NCI-H774 (cell line): ENCODE measurements at regions not wholly inside any gene's neighbourhood (a gene's known extent, or its start where the extent isn't known, plus 50 kb on each side); places are given as distances from the start of the nearest gene placed in this dataset.
"Not testable (repeated sequence)": the region's sequence is repeated elsewhere in the genome, so short reads cannot be mapped to it uniquely, and the experiment has no call there.

Source experiments
- DNase-seq: peaks from one replicate; lab custom pipeline; 2025; lab: John Stamatoyannopoulos, UW

GRCh38 chr2:59181347-59181746, 940.2 kb upstream of the FANCL start:
- DNase-seq: no peak

- DNase-seq: no peak
Observed at GRCh38 chr2:59180621-59181020, 939.5 kb upstream of the FANCL start.

GRCh38 chr2:59180111-59180510, 939.0 kb upstream of the FANCL start:
- DNase-seq: no peak

- peak; percentile 31 for DNase-seq
Observed at GRCh38 chr2:59177748-59178147, 936.6 kb upstream of the FANCL start.

DNA sequence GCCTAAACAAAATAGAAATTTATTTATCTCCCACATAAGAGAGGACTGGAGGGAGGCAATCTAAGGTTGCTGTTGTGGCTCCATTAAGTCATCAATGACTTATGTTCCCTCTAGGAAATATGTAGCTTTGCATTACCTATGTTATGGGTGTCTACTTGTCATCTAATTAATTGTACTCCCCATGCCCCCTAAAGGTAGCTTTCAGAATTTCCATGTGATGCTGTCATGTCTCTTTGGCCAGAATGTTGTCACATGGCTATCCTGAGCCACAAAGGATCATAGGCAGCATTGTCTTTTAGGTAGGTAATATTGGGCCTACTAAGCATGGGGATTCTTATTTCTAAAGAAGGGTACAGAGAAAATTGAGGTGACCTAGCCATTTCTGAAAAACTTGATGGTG, 935.6 kb upstream of the FANCL start:
- no peak for DNase-seq

DNA sequence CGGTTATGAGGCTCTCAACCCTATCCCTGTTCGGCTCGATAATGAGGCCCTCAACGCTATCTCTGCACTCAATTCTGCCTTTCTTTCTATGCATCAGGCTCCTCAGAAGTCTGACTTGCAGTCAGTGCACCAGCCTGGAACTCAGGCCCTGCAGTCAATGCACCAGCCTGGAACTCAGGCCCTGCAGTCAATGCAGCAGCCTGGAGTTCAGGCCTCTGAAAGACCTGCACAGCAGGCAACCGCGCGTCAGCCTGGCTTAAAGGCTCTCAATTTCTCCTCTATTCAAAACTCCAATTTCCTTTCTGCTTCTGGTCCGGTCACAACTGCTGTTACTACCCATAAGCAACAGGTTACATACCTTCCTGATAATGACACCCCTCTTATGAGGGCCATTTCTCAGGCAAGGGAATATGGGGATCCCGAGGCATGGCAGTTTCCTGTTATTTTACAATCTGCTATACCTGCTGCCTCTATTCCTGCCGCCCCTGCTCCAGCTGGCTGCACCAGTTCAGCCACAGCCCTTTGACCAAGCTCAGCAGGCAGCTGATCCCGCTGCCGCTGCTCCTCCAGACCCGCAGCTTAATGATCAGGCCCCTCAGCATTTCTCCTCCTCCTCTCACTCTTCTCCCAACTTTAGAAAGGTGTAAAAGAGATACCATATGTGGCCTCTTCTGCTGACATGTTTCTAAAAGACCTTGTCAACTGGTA, 933.6 kb upstream of the FANCL start:
- no peak for DNase-seq

DNA sequence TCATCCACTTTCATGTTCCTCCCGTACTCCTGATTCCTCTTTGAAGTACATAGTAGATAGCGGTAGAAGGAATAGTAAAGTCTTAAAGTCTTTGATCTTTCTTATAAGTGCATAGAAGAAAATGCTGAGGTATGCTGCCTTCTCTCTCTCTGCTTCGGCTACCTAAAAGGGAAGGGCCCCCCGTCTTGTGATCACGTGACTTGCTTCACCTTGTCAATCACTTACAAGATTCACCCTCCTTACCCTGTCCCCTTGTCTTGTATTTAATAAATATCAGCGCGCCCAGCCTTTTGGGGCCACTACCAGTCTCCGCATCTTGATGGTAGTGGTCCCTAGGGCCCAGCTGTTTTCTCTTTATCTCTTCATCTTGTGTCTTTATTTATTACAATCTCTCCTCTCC, 932.2 kb upstream of the FANCL start:
- DNase-seq: no peak

- no peak for DNase-seq
Observed at GRCh38 chr2:59171019-59171418, 929.9 kb upstream of the FANCL start.

GRCh38 chr2:59168766-59169165, 927.6 kb upstream of the FANCL start:
- no peak for DNase-seq

DNA sequence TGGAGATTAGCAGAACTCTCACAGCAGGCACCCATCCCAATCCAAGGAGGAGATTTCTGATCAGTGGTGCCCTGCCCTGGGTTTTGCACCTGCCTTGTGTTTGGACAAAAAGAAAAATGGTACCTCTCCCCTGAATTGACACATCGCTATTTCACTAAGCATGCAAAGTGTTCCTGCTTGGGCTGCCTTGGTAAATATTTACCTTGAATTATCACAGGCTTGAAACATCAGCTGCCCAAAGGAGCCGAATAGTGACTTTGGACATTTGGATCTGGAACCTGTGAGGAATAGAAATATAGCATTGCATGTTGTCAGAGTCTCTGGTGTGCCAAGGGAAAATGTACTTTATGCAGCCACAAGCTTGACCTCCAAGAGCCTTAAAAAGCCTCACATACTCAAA, 926.4 kb upstream of the FANCL start:
- DNase-seq: peak; percentile 50

GRCh38 chr2:59157908-59158307, 916.8 kb upstream of the FANCL start:
- DNase-seq: not testable (repeated sequence)

DNA sequence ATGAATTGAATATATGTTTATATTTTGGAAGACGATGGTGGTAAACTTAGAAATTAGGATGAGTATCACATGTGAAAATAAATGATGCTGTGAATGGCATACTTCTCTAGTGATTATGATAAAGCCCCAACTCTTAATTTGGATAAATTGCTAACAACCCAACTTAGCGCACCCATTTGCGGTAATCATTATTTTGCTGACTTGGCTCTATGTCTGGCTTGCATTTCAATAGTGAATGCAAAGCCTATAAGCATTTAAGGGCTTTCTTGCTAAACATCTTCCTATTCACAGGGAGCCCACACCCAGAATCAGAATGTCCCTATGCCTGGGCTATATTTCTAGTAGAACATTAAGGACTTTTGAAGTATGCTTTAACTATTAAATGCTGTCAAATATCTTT, 910.7 kb upstream of the FANCL start:
- DNase-seq: no peak

GRCh38 chr2:59150217-59150849, 909.2 kb upstream of the FANCL start:
- no peak for DNase-seq

DNA sequence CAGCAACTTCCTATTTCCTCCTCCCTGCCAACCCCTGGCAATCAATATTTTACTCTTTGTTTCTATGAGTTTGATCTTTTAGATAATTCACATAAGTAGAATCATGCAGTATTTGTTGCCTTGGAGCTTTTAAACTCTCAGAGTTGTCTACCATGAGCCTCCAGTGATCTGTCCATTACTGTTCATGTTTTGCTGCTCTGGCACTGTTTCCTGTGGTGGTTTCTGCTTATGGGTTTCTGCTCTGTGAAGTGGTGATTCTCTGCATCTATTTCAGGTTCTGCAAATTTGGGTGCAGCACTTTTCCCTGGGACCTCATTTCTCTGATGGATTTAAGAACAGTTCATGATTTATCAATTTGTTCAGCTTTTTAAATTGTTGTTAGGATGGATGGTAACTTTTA, 908.1 kb upstream of the FANCL start:
- DNase-seq: no peak

- no peak for DNase-seq
Observed at GRCh38 chr2:59112258-59112657, 871.1 kb upstream of the FANCL start.

- DNase-seq: no peak
Observed at GRCh38 chr2:59096973-59097372, 855.8 kb upstream of the FANCL start.

- no peak for DNase-seq
Observed at GRCh38 chr2:59093571-59093970, 852.4 kb upstream of the FANCL start.

DNA sequence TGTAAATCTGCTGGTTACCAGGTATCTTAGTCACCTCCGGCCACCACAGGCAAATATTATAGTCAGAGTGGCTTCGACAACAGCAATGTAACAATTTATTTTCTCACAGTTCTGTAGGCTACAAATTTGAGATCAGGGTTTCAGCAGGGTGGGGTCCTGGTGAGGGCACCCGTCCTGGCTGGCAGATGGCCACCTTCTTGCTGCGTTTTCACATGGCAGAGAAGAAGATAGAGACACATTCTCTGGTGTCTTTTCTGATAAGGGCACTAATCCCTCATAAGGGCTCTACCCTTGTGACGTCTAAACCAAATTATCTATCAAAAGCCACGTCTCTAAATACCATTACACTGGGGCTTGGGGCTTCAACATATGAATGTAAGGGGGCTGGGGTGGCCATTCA, 843.2 kb upstream of the FANCL start:
- DNase-seq: no peak

DNA sequence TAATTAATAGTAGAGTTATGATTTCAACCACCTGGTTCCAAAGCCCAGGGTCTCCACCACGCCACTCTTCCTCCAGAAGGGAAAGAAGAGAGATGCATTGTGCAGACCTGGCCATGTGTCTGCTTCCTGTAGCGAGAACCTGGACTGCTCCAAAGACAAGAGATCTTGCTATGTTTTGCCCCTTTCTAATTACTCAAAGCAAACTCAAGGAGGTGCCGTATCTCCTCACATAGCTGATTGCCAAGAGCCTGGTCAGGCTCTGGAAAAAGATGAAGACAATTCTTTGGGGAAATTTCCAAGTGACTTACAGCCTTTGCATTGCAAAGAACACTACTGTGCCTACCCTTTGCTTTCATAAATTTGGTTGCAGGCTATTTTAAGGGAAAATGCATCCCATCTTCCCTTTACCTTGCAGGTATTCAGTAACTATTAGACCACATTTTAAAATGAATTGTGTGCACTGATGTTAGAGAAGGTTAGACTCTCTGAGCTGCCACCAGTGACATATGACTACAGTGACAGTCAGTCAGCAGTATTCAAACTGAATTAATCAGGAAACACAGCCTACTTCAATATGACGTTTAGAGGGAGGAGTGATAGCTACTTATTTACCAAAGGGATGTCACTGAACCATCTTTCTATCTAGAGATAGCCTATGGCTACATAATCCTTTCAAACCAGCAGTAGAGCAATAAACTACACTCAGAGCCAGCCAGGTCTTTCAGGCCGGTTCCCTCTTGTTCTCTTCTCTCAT, 842.1 kb upstream of the FANCL start:
- DNase-seq: no peak

- no peak for DNase-seq
Observed at GRCh38 chr2:59082657-59083056, 841.5 kb upstream of the FANCL start.

- no peak for DNase-seq
Observed at GRCh38 chr2:59080451-59081181, 839.5 kb upstream of the FANCL start.

DNA sequence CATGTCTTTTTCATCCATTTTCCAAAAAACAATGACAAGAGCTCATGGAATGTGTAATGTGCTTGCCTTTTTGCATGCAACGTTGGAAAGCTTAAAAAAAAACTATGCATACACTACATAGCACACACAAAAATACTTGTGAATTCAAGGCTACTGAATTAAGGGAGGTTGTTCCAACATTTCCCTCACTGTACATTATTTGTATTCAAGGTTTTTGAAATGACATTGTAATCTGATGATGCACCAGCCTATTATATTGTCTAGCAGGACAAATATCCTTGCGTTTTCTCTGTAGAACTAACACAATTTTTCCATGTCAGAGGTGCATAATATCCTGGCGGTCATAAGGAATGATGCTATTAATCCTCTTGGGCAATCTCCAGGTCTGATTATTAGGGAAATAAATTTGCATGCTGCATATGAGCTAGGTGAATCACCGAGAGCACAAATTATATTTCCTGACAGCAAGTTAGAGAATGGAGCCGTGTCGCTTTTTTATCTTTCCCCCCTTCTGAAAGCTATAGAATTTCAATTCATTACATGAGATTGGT, 836.9 kb upstream of the FANCL start:
- no peak for DNase-seq
